ENCODE measurements at regions not wholly inside any gene's neighbourhood (a gene's known extent, or its start where the extent isn't known, plus 50 kb on each side); places are given as distances from the start of the nearest gene placed in this dataset.
"Not testable (repeated sequence)": the region's sequence is repeated elsewhere in the genome, so short reads cannot be mapped to it uniquely, and the experiment has no call there.

- DNase-seq, result not testable (repeated sequence)
Observed at GRCh38 chr2:87319705-87320104, 298.1 kb upstream of the PLGLB1 start.

DNA sequence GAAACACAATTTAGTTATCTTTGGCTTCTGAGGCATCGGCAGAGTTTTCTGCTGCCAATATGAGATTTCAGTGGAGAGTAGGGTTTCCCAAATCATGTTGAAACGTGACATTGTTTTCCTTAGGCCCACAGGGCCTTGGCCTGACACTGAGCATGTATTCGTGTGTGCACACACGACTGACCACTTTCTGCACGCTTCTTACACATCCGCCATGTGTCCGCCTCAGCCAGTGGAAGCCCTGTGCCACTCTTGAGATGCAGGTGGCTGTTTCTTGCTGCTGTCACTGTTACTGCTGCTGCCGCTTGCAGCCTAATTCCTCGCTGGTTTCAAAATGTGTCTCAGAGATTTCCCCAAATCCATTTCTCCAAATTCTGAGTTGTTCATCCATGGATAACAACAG, 299.6 kb upstream of the PLGLB1 start:
- DNase-seq, result not testable (repeated sequence)

GRCh38 chr2:87324335-87325041, 302.8 kb upstream of the PLGLB1 start:
- not testable (repeated sequence) for DNase-seq

DNA sequence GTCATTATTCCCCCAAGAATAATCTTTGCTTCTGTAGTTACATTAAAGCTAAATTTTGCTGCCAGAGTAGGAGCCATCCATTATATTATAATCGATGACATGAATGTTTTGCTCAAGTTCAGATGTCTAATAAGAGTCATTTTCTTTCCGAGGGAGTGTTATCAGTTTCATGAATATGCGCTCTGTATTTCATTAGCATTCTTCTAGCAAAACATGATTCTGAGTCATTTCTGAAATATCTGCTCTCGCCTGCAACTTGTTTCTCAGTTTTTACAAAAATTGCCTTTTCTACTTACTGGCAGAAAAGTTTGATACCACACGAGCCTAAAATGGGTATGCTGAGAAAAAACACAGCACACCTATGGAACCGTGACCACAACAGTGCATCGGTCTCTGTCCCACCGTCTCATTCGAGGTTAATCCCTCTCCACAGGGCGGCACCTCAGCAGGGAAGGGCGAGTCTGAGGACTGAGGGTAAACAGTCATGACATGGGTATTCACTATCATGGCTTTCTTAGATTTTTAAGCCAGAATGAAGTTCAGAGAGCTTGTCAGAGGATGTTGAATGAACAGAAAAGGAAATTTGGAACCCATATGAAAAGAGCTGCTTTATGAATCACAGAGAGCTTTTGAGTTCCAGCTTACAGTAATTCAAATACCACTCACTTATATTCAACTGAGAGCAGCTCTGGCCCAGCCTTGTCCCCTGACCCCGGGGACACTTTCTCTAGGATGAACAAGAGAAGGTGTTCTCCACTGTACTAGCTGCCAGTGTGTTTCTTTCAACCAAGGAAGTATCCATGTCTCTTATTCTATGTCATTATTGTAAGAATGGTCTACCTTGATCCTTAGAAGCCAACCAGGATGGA, 303.6 kb upstream of the PLGLB1 start:
- not testable (repeated sequence) for DNase-seq

DNA sequence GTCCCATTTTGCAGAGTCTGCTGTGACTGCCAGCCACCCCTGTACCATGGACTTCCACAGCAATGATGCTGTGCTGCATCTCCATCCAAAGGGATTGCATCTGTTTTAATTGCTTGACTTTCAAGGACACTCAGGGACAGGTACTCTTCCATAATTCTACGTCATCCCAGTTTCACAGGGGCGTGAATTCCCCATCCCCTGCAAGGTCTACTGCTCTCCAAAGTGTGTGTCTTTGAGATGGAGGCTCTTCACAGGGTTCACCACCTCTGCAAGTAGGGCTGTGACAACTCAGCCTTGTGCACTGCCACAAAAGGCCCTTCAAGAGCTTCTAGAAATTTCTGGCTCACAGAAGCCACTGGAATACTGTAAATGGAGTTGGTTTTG, 304.3 kb upstream of the PLGLB1 start:
- DNase-seq, result not testable (repeated sequence)

DNA sequence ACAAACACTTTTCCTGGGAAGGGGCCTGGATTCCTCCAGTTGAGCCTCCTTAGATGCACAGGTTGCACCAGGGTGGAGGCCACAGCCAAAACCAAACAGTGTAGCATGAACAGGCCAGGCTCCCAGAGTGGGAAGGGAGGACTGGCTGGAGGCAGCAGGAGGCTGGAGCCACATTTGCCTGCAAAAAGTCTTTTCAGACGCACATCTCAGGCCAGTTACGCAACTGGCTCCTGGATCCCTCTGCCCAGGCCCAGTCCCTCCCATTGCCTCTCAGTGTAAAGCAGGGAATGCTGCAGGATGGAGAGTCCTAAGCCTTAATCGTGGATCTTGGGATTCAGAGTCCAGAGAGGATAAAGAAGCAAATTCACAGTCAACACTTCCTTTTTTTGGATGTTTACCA, 305.1 kb upstream of the PLGLB1 start:
- not testable (repeated sequence) for DNase-seq

- not testable (repeated sequence) for DNase-seq
Observed at GRCh38 chr2:87327648-87328371, 306.2 kb upstream of the PLGLB1 start.

GRCh38 chr2:87329529-87329928, 307.9 kb upstream of the PLGLB1 start:
- not testable (repeated sequence) for DNase-seq

DNA sequence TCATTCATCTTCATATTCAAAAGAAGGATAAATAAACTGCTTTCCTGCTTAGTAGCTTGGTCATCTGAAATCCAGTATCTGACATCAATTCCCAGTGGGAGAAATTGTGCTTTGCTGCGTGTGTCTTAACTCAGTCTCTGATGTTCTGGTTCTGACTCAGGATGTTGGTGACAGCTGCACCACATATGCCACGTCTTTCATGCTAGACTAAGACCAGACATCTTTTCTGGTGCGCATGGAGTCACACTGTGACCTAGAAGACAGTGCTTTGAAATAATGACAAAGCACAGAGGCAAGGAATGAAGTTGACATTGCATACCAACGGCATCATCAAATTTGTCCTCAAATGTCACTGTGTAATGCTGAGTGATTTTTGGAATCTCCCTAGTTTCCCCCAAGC, 308.8 kb upstream of the PLGLB1 start:
- not testable (repeated sequence) for DNase-seq

DNA sequence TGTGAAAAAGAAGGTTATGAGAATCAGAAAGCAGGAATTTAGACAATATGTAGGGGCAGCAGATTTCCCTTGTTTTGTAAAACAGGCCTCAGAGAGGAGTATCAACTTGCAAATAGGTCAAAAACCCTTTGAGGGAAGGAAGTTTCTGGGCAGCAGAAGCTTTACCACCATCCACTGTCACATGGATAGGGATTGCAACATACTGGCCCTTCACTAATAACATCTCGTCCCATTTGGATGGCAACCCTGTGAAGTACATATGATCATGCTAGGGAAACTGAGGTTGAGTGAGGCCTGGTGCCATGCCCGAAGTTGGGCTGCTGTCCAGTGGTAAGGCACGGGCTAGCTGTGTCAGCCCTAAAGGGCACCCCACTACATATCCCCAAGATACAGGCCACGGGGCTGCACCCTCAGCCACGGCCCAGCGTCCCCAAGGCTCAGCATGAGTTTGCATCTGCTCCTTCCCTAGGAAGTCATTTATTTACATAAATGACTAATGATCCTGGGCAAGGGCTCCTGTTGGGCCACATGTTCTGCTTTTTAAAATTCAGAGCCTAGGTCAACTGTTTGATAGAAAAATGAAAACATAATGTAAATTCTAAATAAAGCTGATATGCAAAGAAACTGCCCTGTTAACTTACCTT, 310.4 kb upstream of the PLGLB1 start:
- not testable (repeated sequence) for DNase-seq

DNA sequence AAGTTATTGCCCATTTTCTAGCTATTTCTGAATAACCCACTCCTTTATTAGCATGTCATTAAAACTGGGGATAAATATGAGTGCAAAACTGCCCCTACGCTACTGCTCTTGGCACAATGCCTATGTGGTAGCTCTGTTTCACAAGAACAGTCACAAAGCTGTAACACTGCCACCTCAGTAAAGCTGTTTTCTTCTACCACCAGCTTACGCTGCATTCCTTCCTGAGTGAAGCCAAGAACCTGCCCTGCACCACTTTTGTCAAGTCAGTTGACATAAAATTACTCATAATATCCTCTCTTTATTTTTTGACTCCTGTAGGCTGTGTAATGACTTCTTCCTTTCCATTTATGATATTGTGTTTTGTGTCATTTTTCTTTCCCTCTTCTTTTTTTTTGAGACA, 313.2 kb upstream of the PLGLB1 start:
- DNase-seq, result not testable (repeated sequence)

DNA sequence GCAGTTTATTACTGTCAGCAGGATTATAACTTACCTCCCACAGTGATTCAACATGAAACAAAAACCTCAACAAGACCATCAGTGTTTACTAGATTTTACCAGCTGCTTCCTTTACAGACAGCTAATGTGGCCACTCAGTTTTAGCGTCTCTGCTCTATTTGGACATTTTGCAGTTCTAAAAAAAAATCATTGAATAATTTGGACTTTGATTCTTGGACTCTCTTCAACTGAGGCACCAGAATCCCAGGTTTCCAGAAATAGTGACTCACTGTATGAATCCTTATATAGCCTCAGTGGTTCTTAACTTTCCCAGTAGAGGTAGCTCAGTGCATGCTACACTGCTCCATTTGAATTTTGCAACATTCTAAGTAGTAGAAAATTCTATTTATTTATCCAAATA, 317.4 kb upstream of the PLGLB1 start:
- not testable (repeated sequence) for DNase-seq

- DNase-seq, result peak; percentile 50 to 56
Observed at GRCh38 chr2:87341601-87342014, 320.0 kb upstream of the PLGLB1 start.

GRCh38 chr2:87342175-87342574, 320.5 kb upstream of the PLGLB1 start:
- DNase-seq, result not testable (repeated sequence)

- not testable (repeated sequence) for DNase-seq
Observed at GRCh38 chr2:87343347-87343746, 321.7 kb upstream of the PLGLB1 start.

DNA sequence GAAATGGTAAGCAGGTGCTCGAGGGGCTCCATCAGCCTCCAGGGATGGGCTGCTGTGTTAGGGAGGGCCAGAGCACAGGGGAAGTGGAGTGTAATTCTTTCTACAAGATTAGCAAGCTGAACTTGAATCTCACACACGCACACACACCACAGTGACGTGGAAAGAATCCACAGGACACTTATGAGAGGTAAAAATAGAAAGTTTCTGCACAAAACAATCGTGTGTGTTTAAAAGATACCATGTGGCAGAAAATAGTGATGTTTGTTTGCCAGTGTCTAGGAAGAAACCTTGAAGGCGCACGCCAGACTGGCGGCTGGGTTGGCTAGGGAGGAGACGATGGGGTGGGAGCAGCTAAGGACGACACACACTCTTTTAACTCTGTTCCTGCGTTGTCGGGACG, 323.6 kb upstream of the PLGLB1 start:
- not testable (repeated sequence) for DNase-seq

DNA sequence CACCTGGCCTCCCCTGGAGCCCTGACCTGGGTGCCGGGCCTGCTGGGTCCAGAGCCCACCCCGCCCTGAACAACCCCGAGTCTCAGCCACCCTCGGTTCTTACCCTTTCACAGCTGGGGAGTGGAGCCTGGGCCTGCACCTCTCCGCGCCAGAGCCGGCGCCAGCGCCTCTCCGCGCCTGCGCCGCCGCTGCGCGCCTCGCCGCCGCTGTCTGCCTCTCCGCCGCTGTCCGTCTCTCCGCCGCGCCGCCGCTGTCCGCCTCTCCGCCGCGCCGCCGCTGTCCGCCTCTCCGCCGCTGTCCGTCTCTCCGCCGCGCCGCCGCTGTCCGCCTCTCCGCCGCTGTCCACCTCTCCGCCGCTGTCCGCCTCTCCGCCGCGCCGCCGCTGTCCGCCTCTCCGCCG, 326.9 kb upstream of the PLGLB1 start:
- DNase-seq, result not testable (repeated sequence)

GRCh38 chr2:87349006-87349405, 327.4 kb upstream of the PLGLB1 start:
- DNase-seq, result not testable (repeated sequence)

DNA sequence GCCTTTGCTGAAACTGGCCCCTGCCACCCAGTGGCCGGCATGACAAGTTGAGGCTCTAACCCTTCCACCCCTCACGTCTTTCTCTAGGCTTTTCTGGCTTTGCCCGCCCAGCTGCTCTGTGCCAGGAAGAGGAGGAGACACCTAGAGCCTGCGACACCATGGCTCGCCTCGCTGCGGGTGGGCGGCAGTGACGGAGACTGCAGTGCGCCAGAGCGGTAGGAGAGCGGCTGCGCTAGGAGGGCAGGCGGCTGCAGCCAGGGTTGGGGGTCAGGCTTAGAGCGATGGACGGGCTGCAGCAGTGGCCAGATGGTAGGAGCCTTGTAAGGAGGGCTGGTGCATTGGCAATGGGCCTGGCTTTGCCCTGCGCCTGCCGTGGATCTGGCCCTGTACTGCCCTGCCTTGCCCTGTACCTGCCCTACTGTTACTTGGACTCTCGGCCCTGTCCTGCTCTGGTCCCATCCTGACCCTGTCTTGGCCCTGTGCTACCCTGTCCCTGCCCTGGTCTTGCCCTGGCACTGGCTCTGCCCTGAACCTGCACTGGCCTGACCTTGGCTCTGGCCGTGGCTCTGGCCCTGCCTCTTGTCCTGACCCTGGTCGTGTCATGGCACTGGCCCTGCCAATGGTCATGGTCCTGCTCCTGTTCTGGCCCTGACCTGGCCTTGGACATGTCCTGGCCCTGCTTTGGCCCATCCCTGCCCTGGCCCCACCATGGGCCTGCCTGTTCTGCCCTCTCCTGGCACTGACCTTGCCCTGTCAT, 330.7 kb upstream of the PLGLB1 start:
- DNase-seq, result not testable (repeated sequence)

DNA sequence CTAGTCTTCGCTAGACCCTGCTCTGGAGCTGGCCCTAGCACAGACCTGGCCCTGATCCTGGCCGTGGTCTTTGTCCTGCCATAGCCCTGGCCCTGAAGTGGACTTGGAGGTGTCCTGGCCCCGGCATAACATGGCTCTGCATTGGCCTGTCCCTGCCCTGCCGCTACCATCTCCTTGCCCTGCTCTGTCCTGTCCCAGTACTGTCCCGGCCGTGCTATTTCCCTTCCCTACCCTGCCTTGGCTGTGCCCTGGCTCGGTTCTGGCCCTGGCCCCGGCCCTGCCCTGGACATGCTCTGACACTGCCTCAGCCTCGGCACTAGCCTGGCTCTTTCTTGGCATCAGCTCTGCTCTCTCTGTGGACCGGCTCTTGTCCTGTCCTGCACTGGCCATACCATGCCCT, 331.8 kb upstream of the PLGLB1 start:
- DNase-seq, result not testable (repeated sequence)

DNA sequence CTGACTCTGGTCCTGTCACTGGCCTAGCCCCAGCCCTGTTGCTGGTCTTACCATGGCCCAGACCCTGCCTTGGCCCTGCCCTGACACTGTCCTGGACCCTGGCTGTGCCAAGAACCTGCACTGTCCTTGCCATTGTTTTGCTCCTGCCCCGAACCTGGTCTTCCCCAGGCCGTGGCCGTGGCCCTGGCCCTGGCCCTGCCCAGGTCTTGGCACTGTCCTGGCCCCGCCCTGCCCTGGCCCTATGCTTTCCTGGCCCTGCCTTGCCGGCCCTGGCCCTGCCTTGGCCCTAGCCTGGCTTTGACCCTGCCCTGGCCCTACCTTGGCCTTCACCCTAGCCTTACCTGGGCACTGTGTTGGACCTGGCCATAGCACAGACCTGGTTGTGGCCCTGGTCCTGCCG, 332.5 kb upstream of the PLGLB1 start:
- not testable (repeated sequence) for DNase-seq

DNA sequence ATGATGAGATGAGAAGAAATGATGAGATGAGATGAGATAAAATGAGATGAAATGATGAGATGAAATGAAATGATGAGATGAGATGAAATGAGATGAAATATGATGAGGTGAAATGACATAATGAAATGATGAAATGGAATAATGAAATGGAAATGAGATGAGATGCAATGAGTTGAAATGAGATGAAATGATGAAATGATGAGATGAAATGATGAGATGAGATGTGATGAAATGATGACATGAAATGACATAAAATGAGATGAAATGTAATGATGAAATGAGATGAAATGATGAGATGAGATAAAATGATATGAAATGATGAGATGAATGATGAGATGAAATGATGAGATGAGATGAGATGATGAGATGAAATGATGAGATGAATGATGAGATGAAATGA, 338.6 kb upstream of the PLGLB1 start:
- not testable (repeated sequence) for DNase-seq

Measured in activated CD4-positive, alpha-beta T cell treated with anti-CD3 and anti-CD28 coated beads, Interleukin-2, amount 50 U/mL, for 4 hours (primary cell).